H1 (cell line): ENCODE measurements at regions not wholly inside any gene's neighbourhood (a gene's known extent, or its start where the extent isn't known, plus 50 kb on each side); places are given as distances from the start of the nearest gene placed in this dataset.

ENCODE experiments used
- CTCF ChIA-PET: fragments of 300-600 bp; sonication (Branson Sonifier 250); formaldehyde crosslinking; loops from one replicate; lab custom pipeline; 2021; ENCODE audit not compliant: partially characterized antibody; lab: Charles Lee
- POLR2A ChIA-PET: fragments of 300-600 bp; sonication (Branson Sonifier 250); formaldehyde crosslinking; loops from one replicate; lab custom pipeline; 2021; ENCODE audit warnings: inconsistent platforms; ENCODE audit not compliant: partially characterized antibody; lab: Charles Lee
- DNase-seq, 2 experiments: peaks; one replicate each; pipeline versions ENCODE4 v3.0.0 to v3.0.0-alpha.2; 2010 to 2022; ENCODE audit warnings: low spot score in 2 of 2, low read depth in 1 of 2, mixed read lengths in 1 of 2
- FAIRE-seq: peaks from 2 replicates; lab custom pipeline; 2011; peaks lifted over from hg19 to GRCh38; lab: Jason Lieb, UNC
- H2AFZ ChIP-seq: 2 replicates; pipeline ENCODE4 v1.8.1; 2012; ENCODE audit warnings: low read length, inconsistent platforms
- H2AK5ac ChIP-seq: 2 replicates; pipeline ENCODE4 v1.6.1; 2013; ENCODE audit warnings: low read depth, low read length
- H2BK120ac ChIP-seq: replicated peaks from 2 replicates; pipeline ENCODE3; 2013; ENCODE audit warnings: low read depth, low read length, inconsistent platforms
- H2BK12ac ChIP-seq: 2 replicates; pipeline ENCODE4 v1.6.1; 2013; ENCODE audit warnings: low read depth, low read length
- H2BK15ac ChIP-seq: 2 replicates; pipeline ENCODE4 v1.6.1; 2013; ENCODE audit warnings: low read length
- H2BK20ac ChIP-seq: 2 replicates; pipeline ENCODE4 v1.6.1; 2013; ENCODE audit warnings: low read length
- H2BK5ac ChIP-seq: 2 replicates; pipeline ENCODE4 v1.6.1; 2013; ENCODE audit warnings: low read depth, low read length
- H3K14ac ChIP-seq: 2 replicates; pipeline ENCODE4 v1.6.1; 2013; ENCODE audit warnings: inconsistent platforms; ENCODE audit not compliant: insufficient read length
- H3K18ac ChIP-seq: 2 replicates; pipeline ENCODE4 v1.6.1; 2013; ENCODE audit warnings: low read length; ENCODE audit errors: extremely low read depth
- H3K23ac ChIP-seq: 2 replicates; pipeline ENCODE4 v1.6.1; 2013; ENCODE audit warnings: inconsistent platforms; ENCODE audit not compliant: insufficient read length
- H3K23me2 ChIP-seq: 2 replicates; pipeline ENCODE4 v1.6.1; 2013; ENCODE audit warnings: low read depth, low read length
- H3K27ac ChIP-seq: 2 replicates; pipeline ENCODE4 v1.6.1; 2011; ENCODE audit warnings: low read depth, low read length, inconsistent platforms
- H3K27me3 ChIP-seq, 4 experiments: replicated peaks in 1 of 4; 1 replicate in 1 of 4; 2 replicates in 3 of 4; pipeline versions ENCODE4 v1.6.1 to v1.8.1; 2011 to 2013; ENCODE audit warnings: low read length in 3 of 4, mild to moderate bottlenecking in 3 of 4, inconsistent platforms in 2 of 4, mixed read lengths in 2 of 4, moderate library complexity in 1 of 4; ENCODE audit not compliant: control insufficient read depth in 3 of 4, insufficient read depth in 3 of 4; ENCODE audit errors: extremely low read depth in 1 of 4
- H3K36me3 ChIP-seq, 4 experiments: 2 replicates each; pipeline versions ENCODE4 v1.6.1 to v1.8.1; 2011 to 2013; ENCODE audit warnings: mild to moderate bottlenecking in 4 of 4, low read length in 3 of 4, moderate library complexity in 2 of 4, control low read depth in 1 of 4, inconsistent platforms in 1 of 4; ENCODE audit not compliant: insufficient read depth in 4 of 4, control insufficient read depth in 2 of 4
- H3K4ac ChIP-seq: replicated peaks from 2 replicates; pipeline ENCODE3; 2013; ENCODE audit warnings: low read length, low read depth, mixed read lengths, inconsistent platforms; ENCODE audit not compliant: insufficient read length
- H3K4me1 ChIP-seq, 4 experiments: replicated peaks in 1 of 4; 1 replicate in 1 of 4; 2 replicates in 3 of 4; pipeline versions ENCODE4 v1.6.1 to v1.8.1; 2011 to 2013; ENCODE audit warnings: low read length in 3 of 4, inconsistent platforms in 2 of 4, mixed read lengths in 1 of 4; ENCODE audit not compliant: insufficient read depth in 4 of 4, control insufficient read depth in 3 of 4
- H3K4me2 ChIP-seq, 2 experiments: 2 replicates each; pipeline versions ENCODE4 v1.6.1 to v1.8.1; 2011 to 2013; ENCODE audit warnings: low read depth in 2 of 2, low read length in 2 of 2, control low read depth in 1 of 2, inconsistent platforms in 1 of 2, mild to moderate bottlenecking in 1 of 2; ENCODE audit not compliant: insufficient read depth in 1 of 2
- H3K4me3 ChIP-seq, 4 experiments: fragments of 200-600, 300-600 bp in 1 of 4; sonication (generic), shearing (Covaris generic), sonication (Bioruptor Twin) in 1 of 4; 2 replicates each; pipeline versions ENCODE4 v1.5.1 to v1.8.1; 2011 to 2016; ENCODE audit warnings: low read length in 4 of 4, low read depth in 3 of 4, control low read depth in 2 of 4, inconsistent platforms in 2 of 4, mild to moderate bottlenecking in 2 of 4, mixed read lengths in 1 of 4, moderate library complexity in 1 of 4; ENCODE audit not compliant: insufficient read depth in 2 of 4; ENCODE audit errors: extremely low read depth in 1 of 4
- H3K56ac ChIP-seq: replicated peaks from 2 replicates; pipeline ENCODE3; 2013; ENCODE audit warnings: low read depth, mild to moderate bottlenecking, mixed read lengths, low read length, inconsistent platforms; ENCODE audit not compliant: insufficient read length
- H3K79me1 ChIP-seq: 2 replicates; pipeline ENCODE4 v1.6.1; 2013; ENCODE audit warnings: low read depth, low read length, control low read depth
- H3K79me2 ChIP-seq, 2 experiments: 2 replicates each; pipeline versions ENCODE4 v1.6.1 to v1.8.1; 2012 to 2013; ENCODE audit warnings: low read length in 2 of 2, mild to moderate bottlenecking in 2 of 2, inconsistent platforms in 1 of 2; ENCODE audit not compliant: insufficient read depth in 2 of 2, control insufficient read depth in 1 of 2
- H3K9ac ChIP-seq, 4 experiments: replicated peaks in 1 of 4; 1 replicate in 1 of 4; 2 replicates in 3 of 4; pipeline versions ENCODE4 v1.6.1 to v1.8.1; 2011 to 2013; ENCODE audit warnings: low read depth in 3 of 4, low read length in 3 of 4, control low read depth in 2 of 4, mild to moderate bottlenecking in 2 of 4, moderate library complexity in 2 of 4, inconsistent platforms in 1 of 4; ENCODE audit errors: extremely low read depth in 1 of 4
- H3K9me3 ChIP-seq, 2 experiments: 2 replicates each; pipeline versions ENCODE4 v1.6.1 to v1.8.1; 2012 to 2013; ENCODE audit warnings: mild to moderate bottlenecking in 2 of 2, moderate library complexity in 2 of 2, control low read depth in 1 of 2, inconsistent platforms in 1 of 2, low read depth in 1 of 2, low read length in 1 of 2, mixed read lengths in 1 of 2; ENCODE audit not compliant: insufficient read depth in 2 of 2
- H4K20me1 ChIP-seq, 2 experiments: replicated peaks in 1 of 2; 2 replicates each; pipeline versions ENCODE3 to v1.8.1; 2011 to 2013; ENCODE audit warnings: inconsistent platforms in 2 of 2, low read length in 2 of 2, mild to moderate bottlenecking in 1 of 2; ENCODE audit not compliant: insufficient read depth in 2 of 2, control insufficient read depth in 1 of 2
- H4K5ac ChIP-seq: 2 replicates; pipeline ENCODE4 v1.6.1; 2013; ENCODE audit warnings: low read length, low read depth, mixed read lengths, inconsistent platforms; ENCODE audit not compliant: insufficient read length
- H4K8ac ChIP-seq: 2 replicates; pipeline ENCODE4 v1.8.0; 2013; ENCODE audit warnings: mild to moderate bottlenecking, moderate library complexity, low read length, inconsistent platforms; ENCODE audit not compliant: insufficient read depth; ENCODE audit errors: extremely low read depth
- H4K91ac ChIP-seq: replicated peaks from 2 replicates; pipeline ENCODE3; 2013; ENCODE audit warnings: low read length, mixed read lengths, inconsistent platforms; ENCODE audit not compliant: insufficient read length
- CHD1 ChIP-seq: IDR thresholded peaks from 2 replicates; pipeline ENCODE4 v1.6.1; 2012; ENCODE audit warnings: low read depth, low read length, improper control_type of control experiment
- HDAC6 ChIP-seq: IDR thresholded peaks from one replicate; pipeline ENCODE4 v1.7.1; 2012; ENCODE audit warnings: low read depth, mild to moderate bottlenecking, inconsistent platforms, low read length, moderate library complexity
- JUND ChIP-seq: IDR thresholded peaks from 2 replicates; pipeline ENCODE4 v1.6.1; 2011; ENCODE audit warnings: mild to moderate bottlenecking, improper control_type of control experiment, low read length
- KDM1A ChIP-seq: fragments of 200-600, 300-600 bp; sonication (generic); IDR thresholded peaks from 2 replicates; pipeline ENCODE4 v1.7.1; 2016; ENCODE audit warnings: mild to moderate bottlenecking, low read length, borderline replicate concordance
- WGBS, 2 experiments: shearing (Covaris generic) in 1 of 2; methylation state at CpG; one replicate each; pipeline versions ENCODE4 v1.1.6 to v1.1.7; 2013 to 2015; ENCODE audit warnings: low lambda C conversion rate in 2 of 2, mixed read lengths in 2 of 2, inconsistent platforms in 1 of 2, low coverage in 1 of 2, missing lambda C conversion rate in 1 of 2; ENCODE audit not compliant: insufficient replicate concordance in 2 of 2, insufficient coverage in 1 of 2, insufficient read length in 1 of 2; ENCODE audit errors: extremely low coverage in 1 of 2, missing lambda C conversion rate in 1 of 2; 5-methylcytosine and 5-hydroxymethylcytosine counted together
- TF ChIP-seq, protein P1 (sequence below): IDR thresholded peaks from 2 replicates; pipeline ENCODE4 v1.6.1; 2012; ENCODE audit warnings: inconsistent platforms
- TF ChIP-seq, protein P2 (sequence below): IDR thresholded peaks from 2 replicates; pipeline ENCODE4 v1.6.1; 2012; ENCODE audit warnings: low read length, inconsistent platforms

DNA sequence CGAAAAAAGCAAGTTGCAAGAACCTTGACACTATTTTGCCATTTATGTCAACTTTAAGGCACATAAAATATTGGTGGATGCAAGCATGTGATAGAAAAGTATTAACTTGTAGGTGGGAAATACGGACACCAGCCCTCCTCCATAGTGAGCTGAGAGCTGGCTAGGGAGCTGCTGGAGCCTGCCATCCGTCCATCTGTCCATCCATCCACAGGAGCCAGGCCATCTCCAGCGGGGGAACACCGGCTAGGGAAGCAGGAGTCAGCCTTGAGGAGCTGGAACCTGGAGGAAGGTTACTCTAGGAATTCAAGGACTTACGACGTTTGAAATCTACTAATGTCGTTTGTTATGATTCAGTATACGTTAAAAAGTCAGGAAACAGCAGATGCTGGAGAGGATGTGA is 120.7 kb upstream of the C14orf180 start:
- Histone ChIP-seq H3K18ac (no peak overlapping the region), H3K4me3 (no peak overlapping the region), H3K27ac (no peak overlapping the region), H3K27me3 (peaks cover 11 to 25% (median 22%) of the 10 kb centered on the region in 4 experiments), H4K20me1 (peaks cover 0 to 3% of the 10 kb centered on the region in 2 experiments), H2AK5ac (no peak overlapping the region), H3K79me1 (no peaks in the 10 kb centered on the region), H4K5ac (no peak overlapping the region), H3K23ac (no peak overlapping the region), H3K14ac (no peak overlapping the region), H2BK20ac (no peak overlapping the region), H2BK15ac (no peak overlapping the region), H2BK12ac (no peak overlapping the region), H4K91ac (no peak overlapping the region), H3K9ac (no peak overlapping the region), H2BK5ac (no peak overlapping the region), H2AFZ (no peak overlapping the region), H3K4me2 (no peak overlapping the region), H3K23me2 (peaks cover 10% of the 10 kb centered on the region; the same call in 1 of the 2 replicates), H3K4me1 (peaks cover 0 to 10% (median 4%) of the 10 kb centered on the region in 4 experiments; a peak in 5 of 7 replicates), H3K56ac (no peak overlapping the region), H3K4ac (no peak overlapping the region), H3K9me3 (no peaks in the 10 kb centered on the region), H4K8ac (no peak overlapping the region), H3K36me3 (no peaks in the 10 kb centered on the region), H2BK120ac (no peak overlapping the region), H3K79me2 (no peaks in the 10 kb centered on the region)
- ChIA-PET CTCF (interaction anchor here (0.8 kb wide), 1 partner anchor 21 kb away, joined by 3 read pairs; no protein-coding TSS in a partner anchor), POLR2A (no interaction called here)
- FAIRE-seq (no peak), DNase-seq (peak in 1 of 2 experiments; percentile 27)
- 78% methylated on average over 9 of the region's 9 CpGs; no CpG with 5 or more reads in 1 of the 2 experiments for WGBS, 2 experiments
- TF ChIP-seq, protein P1, sequence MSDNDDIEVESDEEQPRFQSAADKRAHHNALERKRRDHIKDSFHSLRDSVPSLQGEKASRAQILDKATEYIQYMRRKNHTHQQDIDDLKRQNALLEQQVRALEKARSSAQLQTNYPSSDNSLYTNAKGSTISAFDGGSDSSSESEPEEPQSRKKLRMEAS: no peak
- TF ChIP-seq KDM1A (no peak), JUND (no peak), HDAC6 (no peak), CHD1 (no peak)
- TF ChIP-seq, protein P2, sequence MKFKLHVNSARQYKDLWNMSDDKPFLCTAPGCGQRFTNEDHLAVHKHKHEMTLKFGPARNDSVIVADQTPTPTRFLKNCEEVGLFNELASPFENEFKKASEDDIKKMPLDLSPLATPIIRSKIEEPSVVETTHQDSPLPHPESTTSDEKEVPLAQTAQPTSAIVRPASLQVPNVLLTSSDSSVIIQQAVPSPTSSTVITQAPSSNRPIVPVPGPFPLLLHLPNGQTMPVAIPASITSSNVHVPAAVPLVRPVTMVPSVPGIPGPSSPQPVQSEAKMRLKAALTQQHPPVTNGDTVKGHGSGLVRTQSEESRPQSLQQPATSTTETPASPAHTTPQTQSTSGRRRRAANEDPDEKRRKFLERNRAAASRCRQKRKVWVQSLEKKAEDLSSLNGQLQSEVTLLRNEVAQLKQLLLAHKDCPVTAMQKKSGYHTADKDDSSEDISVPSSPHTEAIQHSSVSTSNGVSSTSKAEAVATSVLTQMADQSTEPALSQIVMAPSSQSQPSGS: no peak
